ENCODE measurements at regions not wholly inside any gene's neighbourhood (a gene's known extent, or its start where the extent isn't known, plus 50 kb on each side); places are given as distances from the start of the nearest gene placed in this dataset.

DNA sequence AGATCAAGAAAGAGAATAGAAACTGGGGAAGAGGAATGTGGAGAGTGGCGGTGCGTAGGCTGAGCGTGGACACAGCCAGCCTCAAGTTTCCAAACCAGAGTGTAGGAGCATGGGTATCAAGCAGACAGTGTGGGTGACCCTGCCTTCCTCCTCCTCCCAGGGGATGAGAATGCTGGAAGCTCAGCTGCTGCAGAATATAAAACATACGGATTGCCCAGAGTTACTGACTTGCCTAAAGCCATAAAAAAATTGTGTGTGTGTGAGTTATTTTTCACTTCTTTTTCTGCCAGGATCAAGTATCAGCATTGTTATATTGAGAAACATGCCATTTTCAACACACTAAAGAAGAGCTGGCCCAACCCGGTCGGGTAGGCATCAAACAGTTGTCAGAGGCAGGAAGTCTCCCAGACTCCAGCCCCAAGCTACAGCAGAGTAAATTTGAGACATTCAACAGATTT is 333.3 kb upstream of the ACVR2A start:
- TF ChIP-seq CTCF (IDR thresholded peaks at IDR 0.05), result no peak
- TF ChIP-seq EZH2 (IDR thresholded peaks at IDR 0.05; ENCODE audit: borderline replicate concordance, insufficient read depth, low read depth, low read length, poor library complexity, severe bottlenecking), result no peak
